Adrenal gland (tissue), 5 donors: ENCODE measurements at regions not wholly inside any gene's neighbourhood (a gene's known extent, or its start where the extent isn't known, plus 50 kb on each side); places are given as distances from the start of the nearest gene placed in this dataset.

Experiments
- CTCF ChIP-seq, 6 experiments: fragments of 450-650 bp in 4 of 6; fragments of 200-600 bp in 2 of 6; sonication (generic) in 1 of 6; IDR thresholded peaks; 1 replicate in 5 of 6; 2 replicates in 1 of 6; pipeline versions ENCODE4 v1.5.1 to v1.8.0; 2016 to 2021; ENCODE audit warnings: antibody characterized with exemption in 6 of 6, mild to moderate bottlenecking in 2 of 6, moderate library complexity in 1 of 6
- POLR2A ChIP-seq, 2 donors: fragments of 450-650 bp; IDR thresholded peaks; one replicate each; pipeline ENCODE4 v1.6.1; 2017; ENCODE audit warnings: antibody characterized with exemption in 2 of 2, mild to moderate bottlenecking in 2 of 2, moderate library complexity in 1 of 2
- donor health status: DM: no; HTN: no; CAD: no.

- TF ChIP-seq CTCF (IDR thresholded peaks at IDR 0.05), result no peak
- no peak for TF ChIP-seq POLR2A (IDR thresholded peaks at IDR 0.05)
These were observed 65.9 kb upstream of the LIMCH1 start for GRCh38 chr4:41472081-41472480.
